OCI-LY3 (cell line): ENCODE measurements at regions not wholly inside any gene's neighbourhood (a gene's known extent, or its start where the extent isn't known, plus 50 kb on each side); places are given as distances from the start of the nearest gene placed in this dataset.

Experiments
- EZH2phosphoT487 ChIP-seq: fragments of 200-600 bp; shearing (Covaris generic); IDR thresholded peaks from 2 replicates; pipeline ENCODE4 v1.6.1; 2018; ENCODE audit warnings: antibody characterized with exemption, mixed run types, low read depth
- TF ChIP-seq, protein P1 (sequence below): fragments of 200-600, 300-600 bp; sonication (generic); IDR thresholded peaks from 2 replicates; pipeline ENCODE4 v1.5.1; 2014; ENCODE audit warnings: antibody characterized with exemption, low read length, low read depth

GRCh38 chr14:106874350-106874749 lies 1348.0 kb downstream of the TMEM121 start:
- TF ChIP-seq, protein P1, sequence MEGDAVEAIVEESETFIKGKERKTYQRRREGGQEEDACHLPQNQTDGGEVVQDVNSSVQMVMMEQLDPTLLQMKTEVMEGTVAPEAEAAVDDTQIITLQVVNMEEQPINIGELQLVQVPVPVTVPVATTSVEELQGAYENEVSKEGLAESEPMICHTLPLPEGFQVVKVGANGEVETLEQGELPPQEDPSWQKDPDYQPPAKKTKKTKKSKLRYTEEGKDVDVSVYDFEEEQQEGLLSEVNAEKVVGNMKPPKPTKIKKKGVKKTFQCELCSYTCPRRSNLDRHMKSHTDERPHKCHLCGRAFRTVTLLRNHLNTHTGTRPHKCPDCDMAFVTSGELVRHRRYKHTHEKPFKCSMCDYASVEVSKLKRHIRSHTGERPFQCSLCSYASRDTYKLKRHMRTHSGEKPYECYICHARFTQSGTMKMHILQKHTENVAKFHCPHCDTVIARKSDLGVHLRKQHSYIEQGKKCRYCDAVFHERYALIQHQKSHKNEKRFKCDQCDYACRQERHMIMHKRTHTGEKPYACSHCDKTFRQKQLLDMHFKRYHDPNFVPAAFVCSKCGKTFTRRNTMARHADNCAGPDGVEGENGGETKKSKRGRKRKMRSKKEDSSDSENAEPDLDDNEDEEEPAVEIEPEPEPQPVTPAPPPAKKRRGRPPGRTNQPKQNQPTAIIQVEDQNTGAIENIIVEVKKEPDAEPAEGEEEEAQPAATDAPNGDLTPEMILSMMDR: no peak
- TF ChIP-seq EZH2phosphoT487: no peak
